HG03108 (cell line): ENCODE measurements at regions not wholly inside any gene's neighbourhood (a gene's known extent, or its start where the extent isn't known, plus 50 kb on each side); places are given as distances from the start of the nearest gene placed in this dataset.
A peak's percentile ranks its signal among the peaks of the same experiment; 100 is the strongest.

Experiments
- ATAC-seq: cut with Tn5 transposase; IDR thresholded peaks from one replicate; pipeline ENCODE4 v1.9.1; 2021; ENCODE audit warnings: moderate library complexity; ENCODE audit not compliant: unreplicated experiment

DNA sequence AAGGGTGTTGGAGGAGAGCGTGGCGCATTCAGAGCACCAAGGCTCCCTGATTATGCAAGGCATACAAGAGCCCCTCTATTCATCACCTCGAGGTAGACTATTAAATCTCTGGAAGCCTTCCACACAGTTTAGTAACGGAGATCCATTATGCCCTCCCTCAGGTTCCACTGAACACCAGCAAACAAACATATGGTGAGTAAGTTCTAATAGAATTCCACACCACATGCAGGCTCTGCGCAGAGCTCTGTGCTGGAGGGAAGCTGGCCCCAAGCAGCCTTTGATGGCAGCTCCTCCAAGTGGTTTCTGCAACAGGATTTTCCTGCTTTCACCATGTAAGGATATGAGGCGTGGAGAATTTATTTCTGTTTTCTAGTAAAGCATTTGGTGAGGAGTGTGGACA lies 238.6 kb downstream of the C1D start:
- no peak for ATAC-seq

DNA sequence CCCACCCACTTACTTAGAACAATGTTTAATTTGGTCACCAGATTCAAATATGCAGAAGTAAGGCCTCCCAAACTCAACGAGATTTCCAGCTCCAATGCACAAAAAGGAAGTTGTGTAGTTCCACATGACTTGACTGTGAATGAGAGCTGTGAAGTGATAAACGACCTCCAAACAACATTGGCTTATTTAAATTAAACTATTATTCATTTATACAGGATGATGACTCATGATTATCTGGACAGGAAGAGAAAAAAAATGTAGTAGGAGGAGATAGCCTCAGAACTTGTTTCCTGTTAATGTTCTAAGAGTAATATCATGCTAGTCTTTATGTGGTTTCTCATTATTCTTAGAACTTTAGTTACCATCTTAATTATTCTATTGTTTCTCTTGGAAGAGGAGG lies 237.3 kb downstream of the C1D start:
- no peak for ATAC-seq

DNA sequence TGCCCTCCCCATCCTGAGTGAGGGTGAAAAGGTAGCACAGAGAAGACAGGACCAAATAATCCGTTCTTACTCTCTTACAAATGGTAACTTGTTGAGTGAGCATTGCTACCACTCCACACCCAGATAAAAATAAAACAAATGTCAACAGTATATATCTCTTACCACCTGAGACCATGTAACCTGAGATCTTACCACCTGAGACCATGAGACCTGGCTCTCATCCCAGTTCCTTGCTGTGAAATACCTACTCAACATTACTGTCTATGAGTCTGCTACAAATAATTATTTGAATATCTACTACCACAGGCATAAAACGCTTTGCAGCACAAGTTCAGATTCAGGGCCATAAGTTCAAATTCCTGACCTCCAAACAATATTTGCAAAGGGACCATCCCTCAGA lies 234.7 kb downstream of the C1D start:
- ATAC-seq = no peak

DNA sequence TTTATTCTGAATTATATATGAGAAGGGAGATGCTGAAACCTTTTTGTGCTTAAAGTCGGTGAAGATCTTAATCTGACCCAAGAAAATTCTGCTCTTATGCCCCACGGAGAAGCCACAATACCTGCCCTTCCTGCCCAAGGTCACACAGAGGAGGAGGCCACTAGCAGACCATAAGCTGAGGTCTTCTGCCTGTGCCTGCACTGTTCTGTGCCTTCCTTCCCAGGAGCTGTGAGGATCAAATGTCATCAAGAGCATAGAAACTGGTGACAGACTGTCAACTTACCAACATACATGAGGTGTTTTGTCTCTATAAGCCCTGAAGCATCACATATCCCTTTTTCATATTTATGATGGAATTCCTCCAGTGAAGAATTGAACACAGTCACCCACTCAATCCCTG lies 233.3 kb downstream of the C1D start:
- ATAC-seq = no peak

DNA sequence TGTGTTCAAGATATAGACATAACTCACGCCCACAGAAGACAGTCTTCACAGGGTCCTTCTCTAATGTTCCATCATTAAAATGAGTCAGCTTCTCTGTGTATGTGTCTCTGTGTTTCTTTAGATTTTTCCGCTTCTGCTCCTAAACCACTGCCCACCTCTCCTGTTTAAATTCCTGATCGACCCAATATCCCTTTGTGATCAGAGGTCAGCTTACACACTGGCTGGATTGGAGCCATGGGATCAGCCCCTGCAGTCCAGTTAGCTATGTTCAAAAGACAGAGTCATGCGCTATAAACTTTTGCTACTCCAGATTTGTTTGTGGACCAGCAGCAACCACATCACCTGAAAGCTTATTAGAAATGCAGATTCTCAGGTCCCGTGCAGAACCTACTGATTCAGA lies 229.2 kb downstream of the C1D start:
- no peak for ATAC-seq

DNA sequence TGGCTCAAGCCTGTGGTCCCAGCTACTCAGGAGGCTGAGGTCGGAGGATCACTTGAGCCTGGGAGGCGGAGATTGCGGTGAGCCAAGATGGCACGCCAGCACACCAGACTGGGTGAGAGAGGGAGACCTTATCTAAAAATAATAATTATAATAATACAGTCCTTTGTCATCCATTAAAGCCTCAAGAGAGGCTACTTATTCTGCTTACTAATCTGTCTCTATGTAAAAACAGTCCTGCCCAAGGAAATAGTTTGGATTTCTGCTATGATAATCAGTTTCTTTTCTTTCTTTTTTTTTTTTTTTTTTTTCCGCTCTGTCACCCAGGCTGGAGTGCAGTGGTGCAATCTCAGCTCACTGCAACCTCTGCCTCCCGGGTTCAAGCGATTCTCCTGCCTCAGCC lies 228.3 kb downstream of the C1D start:
- ATAC-seq = no peak

DNA sequence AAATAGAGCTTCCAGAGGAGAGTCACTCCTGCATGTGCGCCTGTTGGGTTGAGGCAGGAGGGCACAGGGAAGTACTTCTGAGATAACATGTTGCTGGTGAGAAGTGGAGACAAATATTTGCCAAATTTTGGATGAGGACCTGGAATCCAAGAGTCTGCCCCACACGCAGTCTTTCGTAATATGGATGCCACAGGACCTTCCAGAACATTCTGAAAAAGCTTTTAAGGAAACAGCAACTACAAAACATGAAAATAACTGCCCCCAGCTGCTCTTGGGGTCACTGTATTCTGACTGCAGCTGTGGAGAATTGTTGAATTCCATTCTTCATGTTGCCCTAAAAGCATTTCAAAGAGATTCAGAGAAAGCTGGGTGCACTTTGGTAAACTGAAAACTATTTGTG lies 227.5 kb downstream of the C1D start:
- no peak for ATAC-seq

DNA sequence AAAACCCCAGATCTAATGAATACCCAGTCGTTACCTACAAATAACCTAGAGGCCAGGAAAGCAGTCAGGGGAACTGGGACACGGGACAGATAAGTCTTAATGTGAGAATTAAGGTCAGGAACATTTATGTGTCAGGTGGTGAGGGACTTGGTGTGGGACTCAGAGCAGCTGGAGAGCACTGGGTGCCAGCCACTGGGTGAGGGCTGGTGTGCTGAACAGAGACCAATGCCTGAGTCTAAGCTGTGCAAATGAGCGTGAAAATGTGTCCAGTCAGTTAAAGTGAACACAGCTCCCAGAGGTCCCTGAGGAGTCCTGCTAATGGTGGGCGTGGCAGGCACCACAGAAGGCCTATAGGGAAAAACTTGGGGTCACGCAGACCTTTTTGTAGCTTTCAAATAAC lies 225.9 kb downstream of the C1D start:
- ATAC-seq = no peak

DNA sequence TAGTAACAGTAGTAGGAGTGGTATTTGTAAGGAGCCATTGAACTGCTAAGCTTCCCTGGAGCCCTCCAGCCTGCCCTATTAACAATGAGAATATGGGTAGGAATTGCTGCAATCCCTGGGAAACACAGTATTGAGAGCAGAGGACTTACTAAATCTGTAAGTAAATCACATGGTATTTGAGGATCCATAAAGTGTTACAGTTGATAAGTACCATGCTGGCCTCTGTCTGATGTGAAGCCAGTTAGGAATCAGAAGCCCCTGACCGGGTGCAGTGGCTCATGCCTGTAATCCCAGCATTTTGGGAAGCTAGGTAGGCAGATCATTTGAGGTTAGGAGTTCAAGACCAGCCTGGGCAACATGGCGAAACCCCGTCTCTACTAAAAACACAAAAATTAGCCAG lies 224.6 kb downstream of the C1D start:
- no peak for ATAC-seq

DNA sequence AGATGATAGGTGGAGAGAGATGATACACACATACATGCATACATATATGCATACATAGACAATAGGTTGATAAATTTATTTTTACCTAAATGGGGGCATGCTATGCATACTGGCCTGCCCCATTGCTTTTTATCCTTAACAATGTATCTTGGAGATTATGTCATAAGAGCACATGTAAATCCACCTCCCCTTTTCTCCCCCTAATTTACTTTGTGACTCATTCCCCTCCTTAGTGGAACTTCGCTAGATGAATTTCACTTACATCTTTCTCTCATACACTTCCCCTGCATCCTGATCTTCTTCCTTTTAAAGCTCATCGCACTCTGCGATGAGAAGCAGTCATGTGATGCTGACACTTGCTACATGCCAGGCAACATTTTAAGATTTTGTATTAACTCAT lies 223.6 kb downstream of the C1D start:
- no peak for ATAC-seq

DNA sequence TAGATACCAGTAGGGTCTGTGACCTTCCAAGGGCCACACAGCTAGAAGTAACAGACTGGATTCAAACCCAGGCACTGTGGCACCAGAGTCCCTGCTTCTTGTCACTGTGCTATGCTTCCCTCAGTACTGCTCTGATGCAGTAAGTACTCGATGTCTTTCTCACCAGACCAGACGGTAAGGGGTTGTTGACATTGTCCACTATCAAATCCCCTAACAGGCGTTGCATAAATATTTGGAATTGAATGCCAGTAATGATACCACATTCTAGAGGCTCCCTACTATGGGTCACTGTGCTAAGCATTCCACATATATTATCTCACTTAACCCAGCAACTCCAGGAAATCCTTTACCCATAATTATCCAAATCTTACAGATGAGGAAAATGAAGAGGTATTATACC lies 223.1 kb downstream of the C1D start:
- ATAC-seq = no peak

DNA sequence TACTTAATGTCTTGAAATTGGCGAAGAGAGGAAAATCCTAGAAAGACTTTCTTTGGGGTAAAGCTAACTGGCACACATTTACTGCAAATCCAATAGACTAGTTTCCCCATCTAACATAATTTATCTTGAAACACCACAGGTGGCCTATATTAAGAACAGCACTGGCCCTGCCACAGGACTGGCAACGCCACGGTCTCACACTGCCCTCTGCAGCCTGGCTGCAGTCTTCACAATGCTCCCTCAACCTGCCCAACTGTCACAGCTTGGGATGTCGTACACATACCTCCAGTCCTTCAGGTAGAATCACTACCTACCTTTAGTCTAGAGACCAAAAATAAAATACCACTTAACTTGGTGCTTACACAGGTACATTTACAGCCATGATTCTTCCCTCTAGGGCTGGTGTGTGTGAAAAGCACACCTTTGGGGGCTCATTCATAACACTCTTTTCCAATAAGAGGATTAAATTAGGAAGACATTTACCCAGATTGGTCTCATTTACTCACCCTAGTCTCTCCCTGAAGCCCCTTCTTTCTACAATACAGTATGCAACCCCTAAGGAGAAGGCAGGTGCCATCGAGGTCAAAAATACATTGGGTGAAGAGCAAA lies 222.2 kb downstream of the C1D start:
- ATAC-seq = peak; percentile 56

DNA sequence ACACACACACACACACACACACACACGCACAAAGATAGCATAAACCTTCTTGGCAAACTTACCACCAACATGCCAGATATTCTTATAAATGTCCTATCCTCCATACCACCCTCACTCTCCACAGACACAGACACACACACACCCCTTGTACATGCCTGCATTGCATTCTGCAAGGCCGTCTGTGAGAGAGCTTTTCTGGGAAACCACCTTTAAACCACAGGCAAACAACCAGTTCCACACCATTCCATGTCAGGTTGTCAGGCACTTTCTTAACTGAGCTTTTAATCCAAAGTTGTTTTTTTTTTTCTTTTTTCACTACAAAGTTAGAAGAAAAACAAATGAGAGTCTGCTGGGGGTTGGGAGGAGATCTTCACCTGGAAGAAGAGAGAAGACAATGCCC lies 221.1 kb downstream of the C1D start:
- ATAC-seq = no peak

DNA sequence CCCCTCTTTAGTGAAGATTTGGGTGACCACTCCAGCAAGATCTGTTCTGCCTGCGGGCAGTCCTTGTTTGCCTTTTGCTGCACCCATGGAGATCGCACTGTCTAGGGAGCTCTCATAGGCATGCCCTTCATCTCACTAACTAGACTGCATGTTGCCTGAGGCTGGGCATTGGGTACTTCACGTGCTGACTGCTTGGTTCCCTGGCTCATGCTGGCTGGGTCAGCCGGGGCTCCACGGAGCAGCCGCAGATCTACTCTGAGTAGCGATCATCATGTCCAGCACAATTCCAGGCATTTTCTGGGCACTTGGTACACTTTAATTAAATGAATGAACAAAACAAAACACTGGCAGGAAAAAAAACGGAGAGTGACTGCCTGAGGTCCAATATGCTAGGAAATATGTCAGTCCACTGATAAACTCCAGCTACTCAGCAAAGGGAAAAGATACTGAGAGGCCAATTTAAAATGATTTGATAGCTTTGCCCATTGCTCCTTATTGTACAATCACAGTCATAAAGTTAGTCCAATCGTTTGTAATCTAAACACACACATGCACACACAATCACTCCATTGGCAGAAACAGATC lies 220.3 kb downstream of the C1D start:
- no peak for ATAC-seq

DNA sequence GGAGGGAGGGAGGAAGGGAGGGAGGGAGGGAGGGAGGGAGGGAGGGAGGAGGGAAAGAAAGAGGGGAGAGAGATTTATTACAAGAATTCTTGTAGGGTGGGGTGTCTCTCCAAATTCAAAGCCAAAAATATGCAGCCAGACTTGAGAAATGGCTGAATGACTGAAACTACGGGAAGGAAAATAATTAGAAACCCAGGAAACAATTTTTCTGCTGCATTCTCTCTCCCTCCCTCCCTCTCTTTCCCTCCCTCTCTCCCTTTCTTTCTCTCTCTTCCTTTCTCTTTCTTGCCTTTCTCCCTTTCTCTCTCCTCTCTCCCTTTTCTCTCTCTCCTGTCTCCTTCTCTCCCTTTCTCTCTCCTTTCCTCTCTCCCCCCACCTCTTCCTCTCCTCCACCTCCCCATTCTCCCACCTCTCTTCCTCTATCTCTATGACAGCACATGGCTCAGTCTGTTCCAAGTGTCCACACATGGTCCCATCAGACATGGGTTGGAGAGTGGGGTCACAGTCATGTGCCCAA lies 218.7 kb downstream of the C1D start:
- no peak for ATAC-seq

DNA sequence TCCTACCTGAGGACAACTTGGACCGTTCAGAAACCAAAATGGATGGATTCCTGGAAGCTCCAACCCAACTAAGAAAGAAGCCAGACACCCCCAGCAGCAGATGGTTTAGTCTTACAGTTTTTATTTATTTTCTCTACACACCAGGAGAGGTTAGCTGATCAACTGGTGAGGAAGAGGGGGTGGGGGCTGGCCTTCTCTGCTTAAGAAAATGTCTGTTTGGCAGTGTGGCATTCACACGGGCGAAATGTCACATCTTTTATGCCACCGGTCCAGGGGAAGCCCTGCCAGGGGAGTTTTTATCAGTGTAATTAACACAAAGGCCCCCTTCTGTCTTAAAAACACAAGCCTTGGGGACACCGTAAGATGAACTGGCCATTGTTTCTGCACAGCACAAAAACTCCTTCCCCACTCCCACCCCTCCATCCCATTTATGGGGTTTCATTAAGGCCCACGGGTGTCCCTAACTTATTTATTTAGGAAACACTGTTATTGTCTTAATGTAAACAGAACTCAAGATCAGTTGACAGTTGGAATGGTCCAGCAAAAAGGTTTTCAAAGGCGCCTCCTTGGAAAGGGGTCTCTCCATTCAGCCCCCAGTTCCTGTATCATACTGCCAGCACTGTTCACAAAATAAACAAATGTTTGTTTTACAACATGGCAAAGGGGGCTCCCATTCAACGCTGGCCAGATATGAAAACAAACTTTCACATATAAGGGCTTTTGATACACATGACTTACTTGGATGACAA lies 217.0 kb downstream of the C1D start:
- ATAC-seq = no peak

DNA sequence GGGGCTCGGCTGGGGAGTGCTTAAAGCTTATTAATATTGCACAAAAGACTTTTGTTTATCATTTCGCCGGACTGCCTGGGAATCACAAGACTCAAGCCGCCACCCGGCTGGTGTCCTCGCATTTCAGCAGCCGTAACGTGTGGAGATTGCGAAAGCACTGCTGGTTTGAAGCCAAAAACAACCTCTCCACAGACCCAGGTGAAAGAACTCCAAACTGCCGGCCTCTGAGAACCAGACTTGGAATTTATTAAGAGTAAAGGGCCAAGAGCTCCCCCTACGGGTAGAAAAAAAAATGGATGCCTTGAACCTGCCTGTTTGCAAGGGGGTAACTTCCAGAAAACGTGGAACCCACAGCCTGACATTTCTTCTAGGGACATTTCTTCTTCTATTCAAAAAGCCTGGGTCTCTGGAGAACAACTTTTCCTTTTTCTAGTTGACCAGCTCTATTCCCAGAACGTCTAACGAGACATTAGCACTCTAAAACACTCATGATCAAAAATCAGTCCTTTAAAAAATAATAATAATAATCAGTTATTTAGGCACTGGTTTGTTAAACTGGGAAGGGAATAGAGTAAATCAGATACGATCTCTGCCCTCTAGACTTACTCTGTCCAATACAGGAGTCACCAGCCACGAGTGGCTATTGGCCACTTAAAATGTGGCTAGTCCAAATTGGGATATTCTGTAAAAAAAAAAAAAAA lies 216.3 kb downstream of the C1D start:
- no peak for ATAC-seq

DNA sequence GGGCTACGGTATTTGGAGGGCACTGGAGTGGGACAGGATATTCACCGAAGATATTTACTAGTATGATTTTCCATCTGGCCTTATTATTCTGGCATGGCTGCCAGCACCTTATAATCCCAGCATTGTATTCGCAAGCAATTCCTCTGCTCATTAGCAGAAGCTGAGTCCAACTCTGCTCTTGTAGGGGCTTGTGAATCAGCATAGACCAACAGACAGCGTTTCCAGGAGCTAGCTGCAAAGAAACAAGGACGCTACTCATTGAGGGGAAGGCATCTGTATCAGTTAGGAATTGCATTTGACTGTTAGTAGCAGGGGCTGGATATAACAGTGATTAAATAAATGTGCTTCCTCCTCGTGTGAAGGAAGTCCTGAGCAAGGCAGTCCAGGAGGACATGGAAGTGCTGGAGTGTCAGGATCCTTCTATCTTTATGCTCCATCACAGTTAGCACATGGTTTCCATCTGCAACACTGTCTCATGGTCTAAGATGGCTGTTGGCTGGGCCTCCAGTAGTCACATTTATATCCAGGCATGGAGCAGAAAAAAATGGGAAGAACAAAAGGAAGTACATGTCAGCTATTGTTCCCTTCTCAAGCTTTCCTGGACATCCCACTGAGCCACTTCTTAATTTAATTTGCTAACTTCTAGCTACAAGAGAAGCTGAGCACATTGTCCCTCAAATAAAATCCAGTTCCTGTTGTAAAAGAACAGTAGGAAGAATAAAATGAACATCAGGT lies 214.1 kb downstream of the C1D start:
- ATAC-seq = no peak

DNA sequence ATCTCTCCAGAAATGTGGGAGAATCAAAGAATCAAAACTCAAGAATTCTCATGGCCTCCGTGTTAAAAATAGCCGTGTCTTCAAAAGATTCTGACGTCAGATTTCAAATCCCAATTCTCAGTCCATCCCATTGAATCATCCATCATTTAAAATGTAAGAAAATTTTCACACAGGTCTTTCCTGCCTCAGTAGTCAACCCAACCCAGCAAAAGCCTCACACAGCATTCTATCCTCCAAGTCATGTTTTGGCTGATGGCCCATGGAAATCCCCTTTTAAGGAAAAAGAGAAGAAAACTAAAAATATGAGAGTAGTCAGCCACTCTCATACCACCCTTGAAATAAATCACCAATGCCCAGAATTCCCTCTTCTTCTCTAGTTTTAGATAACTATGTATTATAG lies 211.8 kb downstream of the C1D start:
- ATAC-seq = no peak

DNA sequence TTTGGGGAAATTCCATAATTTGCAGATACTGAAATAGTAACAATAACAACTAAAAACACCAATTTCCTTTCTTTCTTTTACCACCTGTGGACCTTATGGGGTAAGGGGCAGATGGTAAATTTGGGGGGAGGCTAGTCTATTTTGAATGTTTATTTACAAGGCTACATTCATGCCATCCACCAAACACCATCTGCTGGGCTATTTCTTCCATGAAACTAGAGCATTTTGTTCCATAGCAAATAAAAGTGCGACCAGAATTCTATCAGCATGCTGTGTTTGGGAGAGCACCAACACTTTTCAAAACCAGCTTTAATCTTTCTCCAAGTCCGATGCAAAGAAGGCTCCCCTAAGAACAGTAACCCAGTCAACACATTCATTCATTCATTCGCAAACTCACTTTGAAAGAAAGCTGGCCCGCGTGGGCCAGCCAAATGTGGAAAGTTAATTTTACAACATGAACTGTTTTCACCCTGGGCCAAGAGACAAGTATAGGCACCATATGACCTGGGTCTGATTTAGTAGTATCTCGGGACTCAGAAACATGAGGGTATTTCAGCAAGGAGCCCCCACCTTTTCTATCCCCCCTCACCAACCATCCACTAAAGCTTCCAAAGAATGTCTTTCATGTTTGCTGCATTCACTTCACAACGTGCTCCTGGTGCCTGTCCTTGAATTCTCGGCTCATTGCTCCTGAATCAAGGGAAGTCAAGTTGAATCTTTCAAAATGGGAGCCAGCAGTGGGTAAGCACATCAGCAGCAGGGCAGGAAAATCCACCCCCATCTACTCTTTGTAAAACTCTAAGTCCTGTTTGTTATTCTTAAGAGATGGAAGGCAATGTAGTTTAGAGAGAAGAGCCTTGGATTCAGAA lies 210.6 kb downstream of the C1D start:
- no peak for ATAC-seq
